Ovary (tissue), 3 donors: ENCODE measurements at regions not wholly inside any gene's neighbourhood (a gene's known extent, or its start where the extent isn't known, plus 50 kb on each side); places are given as distances from the start of the nearest gene placed in this dataset.

Source experiments
- CTCF ChIP-seq, 3 donors: fragments of 450-650 bp in 2 of 3; fragments of 200-600 bp in 1 of 3; IDR thresholded peaks; one replicate each; pipeline versions ENCODE4 v1.5.1 to v1.8.0; 2016 to 2022; ENCODE audit warnings: antibody characterized with exemption in 3 of 3, mild to moderate bottlenecking in 1 of 3
- EP300 ChIP-seq: sonication (generic); formaldehyde crosslinking; IDR thresholded peaks from one replicate; pipeline ENCODE4 v1.6.1; 2017; ENCODE audit warnings: antibody characterized with exemption
- donor health status: DM: no; HTN: no; CAD: no.

GRCh38 chr3:3333571-3333970 lies 154.1 kb upstream of the CRBN start:
- no peak for TF ChIP-seq EP300
- no peak for TF ChIP-seq CTCF (IDR thresholded peaks at IDR 0.05)
